ENCODE measurements at regions not wholly inside any gene's neighbourhood (a gene's known extent, or its start where the extent isn't known, plus 50 kb on each side); places are given as distances from the start of the nearest gene placed in this dataset.

- TF ChIP-seq CTCF (IDR thresholded peaks at IDR 0.05 in 8 of 11, conservative IDR thresholded peaks at IDR 0.05 in 3 of 11) = no peak
- no peak for TF ChIP-seq POLR2A (IDR thresholded peaks at IDR 0.05)
These were observed 807.7 kb downstream of the USP25 start for GRCh38 chr21:16537501-16537900.

Measured in spleen (tissue), 7 donors.